H1 (cell line): ENCODE measurements at regions not wholly inside any gene's neighbourhood (a gene's known extent, or its start where the extent isn't known, plus 50 kb on each side); places are given as distances from the start of the nearest gene placed in this dataset.

Experiments
- CTCF ChIA-PET: fragments of 300-600 bp; sonication (Branson Sonifier 250); formaldehyde crosslinking; loops from one replicate; lab custom pipeline; 2021; ENCODE audit not compliant: partially characterized antibody; lab: Charles Lee
- POLR2A ChIA-PET: fragments of 300-600 bp; sonication (Branson Sonifier 250); formaldehyde crosslinking; loops from one replicate; lab custom pipeline; 2021; ENCODE audit warnings: inconsistent platforms; ENCODE audit not compliant: partially characterized antibody; lab: Charles Lee
- DNase-seq, 2 experiments: peaks; one replicate each; pipeline versions ENCODE4 v3.0.0 to v3.0.0-alpha.2; 2010 to 2022; ENCODE audit warnings: low spot score in 2 of 2, low read depth in 1 of 2, mixed read lengths in 1 of 2
- FAIRE-seq: peaks from 2 replicates; lab custom pipeline; 2011; peaks lifted over from hg19 to GRCh38; lab: Jason Lieb, UNC
- H2AFZ ChIP-seq: 2 replicates; pipeline ENCODE4 v1.8.1; 2012; ENCODE audit warnings: low read length, inconsistent platforms
- H2AK5ac ChIP-seq: 2 replicates; pipeline ENCODE4 v1.6.1; 2013; ENCODE audit warnings: low read depth, low read length
- H2BK120ac ChIP-seq: replicated peaks from 2 replicates; pipeline ENCODE3; 2013; ENCODE audit warnings: low read depth, low read length, inconsistent platforms
- H2BK12ac ChIP-seq: 2 replicates; pipeline ENCODE4 v1.6.1; 2013; ENCODE audit warnings: low read depth, low read length
- H2BK15ac ChIP-seq: 2 replicates; pipeline ENCODE4 v1.6.1; 2013; ENCODE audit warnings: low read length
- H2BK20ac ChIP-seq: 2 replicates; pipeline ENCODE4 v1.6.1; 2013; ENCODE audit warnings: low read length
- H2BK5ac ChIP-seq: 2 replicates; pipeline ENCODE4 v1.6.1; 2013; ENCODE audit warnings: low read depth, low read length
- H3K14ac ChIP-seq: 2 replicates; pipeline ENCODE4 v1.6.1; 2013; ENCODE audit warnings: inconsistent platforms; ENCODE audit not compliant: insufficient read length
- H3K18ac ChIP-seq: 2 replicates; pipeline ENCODE4 v1.6.1; 2013; ENCODE audit warnings: low read length; ENCODE audit errors: extremely low read depth
- H3K23ac ChIP-seq: 2 replicates; pipeline ENCODE4 v1.6.1; 2013; ENCODE audit warnings: inconsistent platforms; ENCODE audit not compliant: insufficient read length
- H3K23me2 ChIP-seq: 2 replicates; pipeline ENCODE4 v1.6.1; 2013; ENCODE audit warnings: low read depth, low read length
- H3K27ac ChIP-seq: 2 replicates; pipeline ENCODE4 v1.6.1; 2011; ENCODE audit warnings: low read depth, low read length, inconsistent platforms
- H3K27me3 ChIP-seq, 4 experiments: replicated peaks in 1 of 4; 1 replicate in 1 of 4; 2 replicates in 3 of 4; pipeline versions ENCODE4 v1.6.1 to v1.8.1; 2011 to 2013; ENCODE audit warnings: low read length in 3 of 4, mild to moderate bottlenecking in 3 of 4, inconsistent platforms in 2 of 4, mixed read lengths in 2 of 4, moderate library complexity in 1 of 4; ENCODE audit not compliant: control insufficient read depth in 3 of 4, insufficient read depth in 3 of 4; ENCODE audit errors: extremely low read depth in 1 of 4
- H3K36me3 ChIP-seq, 4 experiments: 2 replicates each; pipeline versions ENCODE4 v1.6.1 to v1.8.1; 2011 to 2013; ENCODE audit warnings: mild to moderate bottlenecking in 4 of 4, low read length in 3 of 4, moderate library complexity in 2 of 4, control low read depth in 1 of 4, inconsistent platforms in 1 of 4; ENCODE audit not compliant: insufficient read depth in 4 of 4, control insufficient read depth in 2 of 4
- H3K4ac ChIP-seq: replicated peaks from 2 replicates; pipeline ENCODE3; 2013; ENCODE audit warnings: low read length, low read depth, mixed read lengths, inconsistent platforms; ENCODE audit not compliant: insufficient read length
- H3K4me1 ChIP-seq, 4 experiments: replicated peaks in 1 of 4; 1 replicate in 1 of 4; 2 replicates in 3 of 4; pipeline versions ENCODE4 v1.6.1 to v1.8.1; 2011 to 2013; ENCODE audit warnings: low read length in 3 of 4, inconsistent platforms in 2 of 4, mixed read lengths in 1 of 4; ENCODE audit not compliant: insufficient read depth in 4 of 4, control insufficient read depth in 3 of 4
- H3K4me2 ChIP-seq, 2 experiments: 2 replicates each; pipeline versions ENCODE4 v1.6.1 to v1.8.1; 2011 to 2013; ENCODE audit warnings: low read depth in 2 of 2, low read length in 2 of 2, control low read depth in 1 of 2, inconsistent platforms in 1 of 2, mild to moderate bottlenecking in 1 of 2; ENCODE audit not compliant: insufficient read depth in 1 of 2
- H3K4me3 ChIP-seq, 4 experiments: fragments of 200-600, 300-600 bp in 1 of 4; sonication (generic), shearing (Covaris generic), sonication (Bioruptor Twin) in 1 of 4; 2 replicates each; pipeline versions ENCODE4 v1.5.1 to v1.8.1; 2011 to 2016; ENCODE audit warnings: low read length in 4 of 4, low read depth in 3 of 4, control low read depth in 2 of 4, inconsistent platforms in 2 of 4, mild to moderate bottlenecking in 2 of 4, mixed read lengths in 1 of 4, moderate library complexity in 1 of 4; ENCODE audit not compliant: insufficient read depth in 2 of 4; ENCODE audit errors: extremely low read depth in 1 of 4
- H3K56ac ChIP-seq: replicated peaks from 2 replicates; pipeline ENCODE3; 2013; ENCODE audit warnings: low read depth, mild to moderate bottlenecking, mixed read lengths, low read length, inconsistent platforms; ENCODE audit not compliant: insufficient read length
- H3K79me1 ChIP-seq: 2 replicates; pipeline ENCODE4 v1.6.1; 2013; ENCODE audit warnings: low read depth, low read length, control low read depth
- H3K79me2 ChIP-seq, 2 experiments: 2 replicates each; pipeline versions ENCODE4 v1.6.1 to v1.8.1; 2012 to 2013; ENCODE audit warnings: low read length in 2 of 2, mild to moderate bottlenecking in 2 of 2, inconsistent platforms in 1 of 2; ENCODE audit not compliant: insufficient read depth in 2 of 2, control insufficient read depth in 1 of 2
- H3K9ac ChIP-seq, 4 experiments: replicated peaks in 1 of 4; 1 replicate in 1 of 4; 2 replicates in 3 of 4; pipeline versions ENCODE4 v1.6.1 to v1.8.1; 2011 to 2013; ENCODE audit warnings: low read depth in 3 of 4, low read length in 3 of 4, control low read depth in 2 of 4, mild to moderate bottlenecking in 2 of 4, moderate library complexity in 2 of 4, inconsistent platforms in 1 of 4; ENCODE audit errors: extremely low read depth in 1 of 4
- H3K9me3 ChIP-seq, 2 experiments: 2 replicates each; pipeline versions ENCODE4 v1.6.1 to v1.8.1; 2012 to 2013; ENCODE audit warnings: mild to moderate bottlenecking in 2 of 2, moderate library complexity in 2 of 2, control low read depth in 1 of 2, inconsistent platforms in 1 of 2, low read depth in 1 of 2, low read length in 1 of 2, mixed read lengths in 1 of 2; ENCODE audit not compliant: insufficient read depth in 2 of 2
- H4K20me1 ChIP-seq, 2 experiments: replicated peaks in 1 of 2; 2 replicates each; pipeline versions ENCODE3 to v1.8.1; 2011 to 2013; ENCODE audit warnings: inconsistent platforms in 2 of 2, low read length in 2 of 2, mild to moderate bottlenecking in 1 of 2; ENCODE audit not compliant: insufficient read depth in 2 of 2, control insufficient read depth in 1 of 2
- H4K5ac ChIP-seq: 2 replicates; pipeline ENCODE4 v1.6.1; 2013; ENCODE audit warnings: low read length, low read depth, mixed read lengths, inconsistent platforms; ENCODE audit not compliant: insufficient read length
- H4K8ac ChIP-seq: 2 replicates; pipeline ENCODE4 v1.8.0; 2013; ENCODE audit warnings: mild to moderate bottlenecking, moderate library complexity, low read length, inconsistent platforms; ENCODE audit not compliant: insufficient read depth; ENCODE audit errors: extremely low read depth
- H4K91ac ChIP-seq: replicated peaks from 2 replicates; pipeline ENCODE3; 2013; ENCODE audit warnings: low read length, mixed read lengths, inconsistent platforms; ENCODE audit not compliant: insufficient read length
- CHD2 ChIP-seq: IDR thresholded peaks from 2 replicates; pipeline ENCODE4 v1.6.1; 2012; ENCODE audit warnings: low read length, improper control_type of control experiment
- HDAC6 ChIP-seq: IDR thresholded peaks from one replicate; pipeline ENCODE4 v1.7.1; 2012; ENCODE audit warnings: low read depth, mild to moderate bottlenecking, inconsistent platforms, low read length, moderate library complexity
- JUN ChIP-seq: IDR thresholded peaks from 2 replicates; pipeline ENCODE4 v1.6.1; 2011; ENCODE audit warnings: low read depth, mild to moderate bottlenecking, improper control_type of control experiment, low read length
- SIX5 ChIP-seq: IDR thresholded peaks from 2 replicates; pipeline ENCODE4 v1.6.1; 2011; ENCODE audit warnings: mild to moderate bottlenecking, low read depth, low read length
- TAF1 ChIP-seq: IDR thresholded peaks from 2 replicates; pipeline ENCODE4 v1.6.1; 2011; ENCODE audit warnings: mild to moderate bottlenecking, low read depth, low read length
- WGBS, 2 experiments: shearing (Covaris generic) in 1 of 2; methylation state at CpG; one replicate each; pipeline versions ENCODE4 v1.1.6 to v1.1.7; 2013 to 2015; ENCODE audit warnings: low lambda C conversion rate in 2 of 2, mixed read lengths in 2 of 2, inconsistent platforms in 1 of 2, low coverage in 1 of 2, missing lambda C conversion rate in 1 of 2; ENCODE audit not compliant: insufficient replicate concordance in 2 of 2, insufficient coverage in 1 of 2, insufficient read length in 1 of 2; ENCODE audit errors: extremely low coverage in 1 of 2, missing lambda C conversion rate in 1 of 2; 5-methylcytosine and 5-hydroxymethylcytosine counted together

DNA sequence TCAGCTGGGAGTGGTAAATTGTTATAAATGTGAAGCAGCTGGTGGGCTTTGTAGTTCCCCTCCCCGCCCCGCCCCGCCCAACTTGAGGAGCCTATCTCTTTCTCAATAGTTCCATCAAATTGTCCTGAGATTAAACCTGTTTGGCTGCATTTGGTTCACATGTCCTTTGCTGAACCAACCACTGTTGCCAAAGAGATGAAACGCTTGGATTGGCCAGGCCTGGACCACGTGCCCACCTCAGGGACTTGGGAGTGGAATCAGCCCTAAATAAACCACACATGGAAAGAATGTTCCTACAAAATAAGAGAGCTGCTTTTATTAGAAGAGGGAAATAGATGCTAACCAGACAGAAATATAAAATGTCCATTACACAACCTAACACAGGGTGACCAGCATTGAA lies 424.9 kb upstream of the KAZN start:
- Histone ChIP-seq H3K27me3 (no peaks in the 10 kb centered on the region), H3K18ac (no peak overlapping the region), H3K23ac (no peak overlapping the region), H4K20me1 (no peaks in the 10 kb centered on the region), H3K36me3 (no peaks in the 10 kb centered on the region), H2BK15ac (no peak overlapping the region), H2BK5ac (no peak overlapping the region), H4K5ac (no peak overlapping the region), H4K8ac (no peak overlapping the region), H3K79me1 (no peaks in the 10 kb centered on the region), H3K27ac (no peak overlapping the region), H4K91ac (no peak overlapping the region), H2AK5ac (no peak overlapping the region), H3K4me3 (no peak overlapping the region), H3K4ac (no peak overlapping the region), H3K56ac (no peak overlapping the region), H2BK120ac (no peak overlapping the region), H2AFZ (no peak overlapping the region), H3K9ac (no peak overlapping the region), H3K4me2 (no peak overlapping the region), H3K79me2 (no peaks in the 10 kb centered on the region), H3K9me3 (no peaks in the 10 kb centered on the region), H3K4me1 (peaks cover 0 to 6% (median 3%) of the 10 kb centered on the region in 4 experiments; a peak in 2 of 7 replicates), H3K14ac (no peak overlapping the region), H3K23me2 (no peaks in the 10 kb centered on the region; the same call in 1 of the 2 replicates), H2BK20ac (no peak overlapping the region), H2BK12ac (no peak overlapping the region)
- DNase-seq (no peak), FAIRE-seq (no peak)
- TF ChIP-seq HDAC6: no peak
- no peak for TF ChIP-seq SIX5
- TF ChIP-seq CHD2: no peak
- TF ChIP-seq TAF1: no peak
- TF ChIP-seq JUN: no peak
- 87% methylated on average over 3 of the region's 5 CpGs; no CpG with 5 or more reads in 1 of the 2 experiments for WGBS, 2 experiments
- POLR2A ChIA-PET: no interaction called here
- CTCF ChIA-PET: interaction anchor here (0.9 to 1.2 kb wide), 2 partner anchors 60 to 221 kb away, joined by 3 read pairs; no protein-coding TSS in a partner anchor
